ENCODE measurements at regions not wholly inside any gene's neighbourhood (a gene's known extent, or its start where the extent isn't known, plus 50 kb on each side); places are given as distances from the start of the nearest gene placed in this dataset.
A peak's percentile ranks its signal among the peaks of the same experiment; 100 is the strongest.

- no peaks in the 10 kb centered on the region for H3K27me3 ChIP-seq (ENCODE audit: control insufficient read depth in 3 of 3, insufficient read depth in 3 of 3, low read length in 3 of 3)
- 63 to 84% (median 68%) methylated on average over 3 of the region's 3 CpGs for WGBS, 3 donors
- no peak for DNase-seq
These were observed 82.0 kb downstream of the TMEM17 start for GRCh38 chr2:62423883-62424458.

DNA sequence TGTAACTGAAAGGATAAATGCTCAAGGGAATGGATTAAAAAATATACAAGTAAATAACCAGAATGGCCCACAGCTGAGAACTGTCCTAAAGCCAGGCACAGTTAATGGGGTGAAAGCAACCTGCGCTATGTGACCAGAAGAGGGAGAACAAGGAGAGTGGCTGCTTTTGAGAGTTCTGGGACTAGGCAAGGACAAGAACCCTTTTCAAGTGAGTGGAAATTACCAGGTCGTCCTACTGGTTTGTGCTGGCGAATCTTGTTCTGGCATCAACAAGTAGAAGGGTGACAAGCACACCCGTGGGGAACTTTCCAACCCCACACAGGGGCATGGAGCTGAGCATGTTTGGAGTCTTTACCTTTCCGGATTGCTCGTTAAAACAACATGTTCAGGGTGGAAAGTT lies 82.8 kb downstream of the TMEM17 start:
- H3K36me3 ChIP-seq (ENCODE audit: control insufficient read depth in 3 of 3, insufficient read depth in 2 of 3, low read depth in 1 of 3, low read length in 3 of 3): peaks cover 0 to 2% (median 0%) of the 10 kb centered on the region in 3 donors
- no peaks in the 10 kb centered on the region for H3K27me3 ChIP-seq (ENCODE audit: control insufficient read depth in 3 of 3, insufficient read depth in 3 of 3, low read length in 3 of 3)
- H3K4me3 ChIP-seq (ENCODE audit: low read depth in 1 of 3, low read length in 3 of 3): no peak overlapping the region
- H3K9me3 ChIP-seq (ENCODE audit: control insufficient read depth in 2 of 2, insufficient read depth in 1 of 2, low read depth in 1 of 2, low read length in 1 of 2): peaks cover 0 to 4% of the 10 kb centered on the region in 2 donors
- H3K27ac ChIP-seq (ENCODE audit: low read depth in 1 of 3, low read length in 2 of 3): no peak overlapping the region
- H3K4me1 ChIP-seq (ENCODE audit: control insufficient read depth in 3 of 3, insufficient read depth in 2 of 3, low read depth in 1 of 3, low read length in 2 of 3): no peaks in the 10 kb centered on the region
- DNase-seq (no peak), FAIRE-seq (no peak)
- 78 to 81% (median 79%) methylated on average over 6 of the region's 6 CpGs for WGBS, 3 donors

More at GRCh38 chr2:62423883-62424458, 82.0 kb downstream of the TMEM17 start:
- no peaks in the 10 kb centered on the region for H3K4me1 ChIP-seq (ENCODE audit: control insufficient read depth in 3 of 3, insufficient read depth in 2 of 3, low read depth in 1 of 3, low read length in 2 of 3)
- no peak for FAIRE-seq
- H3K9me3 ChIP-seq (ENCODE audit: control insufficient read depth in 2 of 2, insufficient read depth in 1 of 2, low read depth in 1 of 2, low read length in 1 of 2): peaks cover 0 to 4% of the 10 kb centered on the region in 2 donors
- H3K27ac ChIP-seq (ENCODE audit: low read depth in 1 of 3, low read length in 2 of 3): no peak overlapping the region
- peaks cover 0 to 2% (median 0%) of the 10 kb centered on the region in 3 donors for H3K36me3 ChIP-seq (ENCODE audit: control insufficient read depth in 3 of 3, insufficient read depth in 2 of 3, low read depth in 1 of 3, low read length in 3 of 3)
- no peak overlapping the region for H3K4me3 ChIP-seq (ENCODE audit: low read depth in 1 of 3, low read length in 3 of 3)

DNA sequence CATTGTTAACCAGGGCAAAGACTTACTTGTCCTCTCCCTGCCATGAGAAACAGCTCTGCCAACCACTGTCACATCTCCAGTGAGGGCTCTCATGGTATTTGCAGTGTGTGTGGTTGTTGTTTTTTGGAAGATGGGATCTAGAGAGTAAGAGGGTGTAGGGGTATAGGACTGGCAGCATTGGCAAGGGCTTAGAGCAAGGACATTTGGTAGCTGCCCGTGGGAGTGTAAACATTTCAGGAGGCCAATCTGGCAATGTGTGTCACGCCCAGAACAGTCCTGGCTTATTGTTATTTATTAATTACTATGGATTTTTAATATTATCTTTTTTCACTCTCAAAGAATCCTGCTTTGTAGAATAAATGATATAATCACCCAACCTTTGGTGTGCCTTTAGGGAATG lies 90.5 kb downstream of the TMEM17 start:
- no peaks in the 10 kb centered on the region for H3K27me3 ChIP-seq (ENCODE audit: control insufficient read depth in 3 of 3, insufficient read depth in 3 of 3, low read length in 3 of 3)
- FAIRE-seq (no peak), DNase-seq (no peak)
- H3K4me3 ChIP-seq (ENCODE audit: low read depth in 1 of 3, low read length in 3 of 3): no peak overlapping the region
- 28 to 59% (median 51%) methylated on average over 2 of the region's 2 CpGs for WGBS, 3 donors
- H3K4me1 ChIP-seq (ENCODE audit: control insufficient read depth in 3 of 3, insufficient read depth in 2 of 3, low read depth in 1 of 3, low read length in 2 of 3): peaks cover 0 to 15% (median 4%) of the 10 kb centered on the region in 3 donors
- H3K36me3 ChIP-seq (ENCODE audit: control insufficient read depth in 3 of 3, insufficient read depth in 2 of 3, low read depth in 1 of 3, low read length in 3 of 3): no peaks in the 10 kb centered on the region
- peak overlapping the region in 1 of 3 donors; percentile 18 for H3K27ac ChIP-seq (ENCODE audit: low read depth in 1 of 3, low read length in 2 of 3)
- H3K9me3 ChIP-seq (ENCODE audit: control insufficient read depth in 2 of 2, insufficient read depth in 1 of 2, low read depth in 1 of 2, low read length in 1 of 2): peaks cover 0 to 4% of the 10 kb centered on the region in 2 donors

- WGBS, 3 donors: 61 to 79% (median 69%) methylated on average over 4 of the region's 4 CpGs
- H3K4me1 ChIP-seq (ENCODE audit: control insufficient read depth in 3 of 3, insufficient read depth in 2 of 3, low read depth in 1 of 3, low read length in 2 of 3): peaks cover 0 to 15% (median 4%) of the 10 kb centered on the region in 3 donors
- DNase-seq: no peak
- no peaks in the 10 kb centered on the region for H3K27me3 ChIP-seq (ENCODE audit: control insufficient read depth in 3 of 3, insufficient read depth in 3 of 3, low read length in 3 of 3)
- peak overlapping the region in 1 of 3 donors; percentile 18 for H3K27ac ChIP-seq (ENCODE audit: low read depth in 1 of 3, low read length in 2 of 3)
- no peak for FAIRE-seq
- H3K9me3 ChIP-seq (ENCODE audit: control insufficient read depth in 2 of 2, insufficient read depth in 1 of 2, low read depth in 1 of 2, low read length in 1 of 2): peaks cover 0 to 4% of the 10 kb centered on the region in 2 donors
- no peaks in the 10 kb centered on the region for H3K36me3 ChIP-seq (ENCODE audit: control insufficient read depth in 3 of 3, insufficient read depth in 2 of 3, low read depth in 1 of 3, low read length in 3 of 3)
- H3K4me3 ChIP-seq (ENCODE audit: low read depth in 1 of 3, low read length in 3 of 3): no peak overlapping the region
These were observed 91.0 kb downstream of the TMEM17 start for GRCh38 chr2:62415019-62415431.

DNA sequence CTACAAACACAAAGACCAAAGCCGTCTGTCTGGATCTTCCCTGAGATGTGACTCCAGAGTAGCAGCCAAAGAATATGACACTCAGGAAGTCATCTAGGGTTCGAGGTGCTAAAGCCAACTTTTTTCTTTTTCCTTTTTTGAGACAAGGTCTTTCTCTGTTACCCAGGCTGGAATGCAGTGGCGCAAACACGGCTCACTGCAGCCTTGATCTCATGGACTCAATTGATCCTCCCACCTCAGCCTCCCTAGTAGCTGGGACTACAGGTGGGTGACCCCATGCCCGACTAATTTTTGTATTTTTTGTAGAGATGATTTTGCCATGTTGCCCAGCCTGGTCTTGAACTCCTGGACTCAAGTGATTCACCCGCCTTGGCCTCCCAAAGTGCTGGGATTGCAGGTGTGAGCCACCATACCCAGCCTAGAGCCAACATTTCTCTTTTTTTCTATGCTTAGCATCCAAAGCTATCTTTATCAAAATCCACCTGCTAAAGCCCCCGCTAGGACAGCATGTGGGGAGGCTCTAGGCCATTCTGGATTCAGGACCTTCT lies 92.8 kb downstream of the TMEM17 start:
- H3K36me3 ChIP-seq (ENCODE audit: control insufficient read depth in 3 of 3, insufficient read depth in 2 of 3, low read depth in 1 of 3, low read length in 3 of 3): no peaks in the 10 kb centered on the region
- H3K4me3 ChIP-seq (ENCODE audit: low read depth in 1 of 3, low read length in 3 of 3): no peak overlapping the region
- 82 to 92% (median 86%) methylated on average over 7 of the region's 7 CpGs for WGBS, 3 donors
- no peaks in the 10 kb centered on the region for H3K9me3 ChIP-seq (ENCODE audit: control insufficient read depth in 2 of 2, insufficient read depth in 1 of 2, low read depth in 1 of 2, low read length in 1 of 2)
- no peaks in the 10 kb centered on the region for H3K27me3 ChIP-seq (ENCODE audit: control insufficient read depth in 3 of 3, insufficient read depth in 3 of 3, low read length in 3 of 3)
- DNase-seq (no peak), FAIRE-seq (no peak)
- peaks cover 0 to 15% (median 4%) of the 10 kb centered on the region in 3 donors for H3K4me1 ChIP-seq (ENCODE audit: control insufficient read depth in 3 of 3, insufficient read depth in 2 of 3, low read depth in 1 of 3, low read length in 2 of 3)
- H3K27ac ChIP-seq (ENCODE audit: low read depth in 1 of 3, low read length in 2 of 3): no peak overlapping the region

- Histone ChIP-seq H3K4me1 (ENCODE audit: control insufficient read depth in 3 of 3, insufficient read depth in 2 of 3, low read depth in 1 of 3, low read length in 2 of 3) (peaks cover 0 to 15% (median 4%) of the 10 kb centered on the region in 3 donors), H3K36me3 (ENCODE audit: control insufficient read depth in 3 of 3, insufficient read depth in 2 of 3, low read depth in 1 of 3, low read length in 3 of 3) (no peaks in the 10 kb centered on the region), H3K9me3 (ENCODE audit: control insufficient read depth in 2 of 2, insufficient read depth in 1 of 2, low read depth in 1 of 2, low read length in 1 of 2) (no peaks in the 10 kb centered on the region), H3K27ac (ENCODE audit: low read depth in 1 of 3, low read length in 2 of 3) (no peak overlapping the region), H3K4me3 (ENCODE audit: low read depth in 1 of 3, low read length in 3 of 3) (no peak overlapping the region), H3K27me3 (ENCODE audit: control insufficient read depth in 3 of 3, insufficient read depth in 3 of 3, low read length in 3 of 3) (no peaks in the 10 kb centered on the region)
- DNase-seq (peak; percentile 18 to 72), FAIRE-seq (no peak)
- WGBS, 3 donors: 11 to 35% (median 11%) methylated on average over 4 of the region's 4 CpGs
These were observed 93.7 kb downstream of the TMEM17 start for GRCh38 chr2:62412347-62412742.

GRCh38 chr2:62410926-62411456 lies 95.0 kb downstream of the TMEM17 start:
- no peaks in the 10 kb centered on the region for H3K27me3 ChIP-seq (ENCODE audit: control insufficient read depth in 3 of 3, insufficient read depth in 3 of 3, low read length in 3 of 3)
- WGBS, 3 donors: 19 to 46% (median 41%) methylated on average over 2 of the region's 2 CpGs
- H3K4me1 ChIP-seq (ENCODE audit: control insufficient read depth in 3 of 3, insufficient read depth in 2 of 3, low read depth in 1 of 3, low read length in 2 of 3): peaks cover 0 to 21% (median 6%) of the 10 kb centered on the region in 3 donors
- FAIRE-seq (no peak), DNase-seq (peak in 1 of 2 donors; percentile 81)
- no peak overlapping the region for H3K4me3 ChIP-seq (ENCODE audit: low read depth in 1 of 3, low read length in 3 of 3)
- H3K36me3 ChIP-seq (ENCODE audit: control insufficient read depth in 3 of 3, insufficient read depth in 2 of 3, low read depth in 1 of 3, low read length in 3 of 3): no peaks in the 10 kb centered on the region
- H3K9me3 ChIP-seq (ENCODE audit: control insufficient read depth in 2 of 2, insufficient read depth in 1 of 2, low read depth in 1 of 2, low read length in 1 of 2): no peaks in the 10 kb centered on the region
- H3K27ac ChIP-seq (ENCODE audit: low read depth in 1 of 3, low read length in 2 of 3): peak overlapping the region in 2 of 3 donors; percentile 50 to 79

DNA sequence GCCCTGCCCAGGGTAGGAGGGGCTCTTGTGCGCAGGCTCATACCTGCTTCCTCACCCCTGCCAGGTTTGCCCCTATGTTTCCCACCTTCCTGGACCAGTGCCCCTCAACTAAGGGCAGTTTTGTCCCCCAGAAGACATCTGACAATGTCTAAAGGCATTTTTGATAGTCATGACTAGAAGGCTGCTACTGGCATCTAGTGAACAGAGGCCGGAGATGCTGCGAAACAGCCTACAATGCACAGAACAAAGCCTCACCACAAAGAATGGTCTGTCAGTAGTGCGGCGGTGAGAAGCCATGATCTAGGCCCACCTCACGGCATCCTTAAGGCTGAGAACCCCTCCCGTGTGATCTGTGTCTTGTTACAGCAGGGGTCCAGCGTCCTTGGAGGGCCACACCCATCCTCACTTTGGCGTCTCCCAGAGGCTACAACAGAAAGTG lies 96.0 kb downstream of the TMEM17 start:
- H3K36me3 ChIP-seq (ENCODE audit: control insufficient read depth in 3 of 3, insufficient read depth in 2 of 3, low read depth in 1 of 3, low read length in 3 of 3): no peaks in the 10 kb centered on the region
- H3K4me3 ChIP-seq (ENCODE audit: low read depth in 1 of 3, low read length in 3 of 3): no peak overlapping the region
- 40 to 64% (median 54%) methylated on average over 9 of the region's 9 CpGs for WGBS, 3 donors
- DNase-seq (peak in 1 of 2 donors; percentile 34), FAIRE-seq (no peak)
- H3K27ac ChIP-seq (ENCODE audit: low read depth in 1 of 3, low read length in 2 of 3): no peak overlapping the region
- H3K9me3 ChIP-seq (ENCODE audit: control insufficient read depth in 2 of 2, insufficient read depth in 1 of 2, low read depth in 1 of 2, low read length in 1 of 2): no peaks in the 10 kb centered on the region
- H3K4me1 ChIP-seq (ENCODE audit: control insufficient read depth in 3 of 3, insufficient read depth in 2 of 3, low read depth in 1 of 3, low read length in 2 of 3): peaks cover 0 to 21% (median 6%) of the 10 kb centered on the region in 3 donors
- H3K27me3 ChIP-seq (ENCODE audit: control insufficient read depth in 3 of 3, insufficient read depth in 3 of 3, low read length in 3 of 3): no peaks in the 10 kb centered on the region
